ENCODE measurements at regions not wholly inside any gene's neighbourhood (a gene's known extent, or its start where the extent isn't known, plus 50 kb on each side); places are given as distances from the start of the nearest gene placed in this dataset.

DNA sequence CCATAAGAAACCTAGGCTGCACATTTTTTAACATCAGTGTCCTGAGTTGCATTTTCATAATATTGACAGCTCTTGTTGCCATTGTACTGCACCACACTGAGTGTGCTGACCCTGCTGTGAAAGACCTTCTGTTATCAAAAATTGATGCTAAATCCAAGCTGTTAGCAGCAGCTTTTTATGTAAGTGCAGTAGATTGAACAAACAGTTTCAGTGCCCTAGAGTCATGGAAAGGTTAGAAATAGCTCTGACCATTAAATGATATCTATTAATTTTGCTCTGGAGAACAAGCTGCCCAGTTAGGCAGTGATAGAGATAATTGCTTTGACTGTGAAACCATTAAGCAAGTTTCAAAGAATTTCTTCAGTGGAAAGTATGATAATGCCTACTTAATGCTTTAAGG is 1289.2 kb upstream of the PCDH20 start:
- no peak for TF ChIP-seq CTCF (IDR thresholded peaks at IDR 0.05)
- TF ChIP-seq POLR2A (IDR thresholded peaks at IDR 0.05) = no peak
- TF ChIP-seq POLR2AphosphoS5 (IDR thresholded peaks at IDR 0.05) = no peak

All from prostate gland (tissue), 2 donors.